HEK293 (cell line): ENCODE measurements at regions not wholly inside any gene's neighbourhood (a gene's known extent, or its start where the extent isn't known, plus 50 kb on each side); places are given as distances from the start of the nearest gene placed in this dataset.

Experiments used
- CTCF ChIA-PET: fragments of 350-600 bp; formaldehyde crosslinking; extraction: SDS; loops from one replicate; lab custom pipeline; 2021; ENCODE audit warnings: antibody characterized with exemption; lab: Yijun Ruan, JAX
- POLR2A ChIA-PET: fragments of 300-600 bp; formaldehyde crosslinking; extraction: SDS; loops from one replicate; lab custom pipeline; 2020; ENCODE audit warnings: antibody characterized with exemption, inconsistent platforms; lab: Yijun Ruan, JAX
- H3K27ac ChIP-seq: fragments of 200-500 bp; sonication (Bioruptor generic); 2 replicates; pipeline ENCODE4 v1.5.1; 2014; ENCODE audit warnings: low read depth, low read length, control low read depth, inconsistent platforms; ENCODE audit errors: extremely low read depth
- H3K36me3 ChIP-seq, 2 experiments: fragments of 200-500 bp in 1 of 2; sonication (Bioruptor generic) in 1 of 2; 1 replicate in 1 of 2; 2 replicates in 1 of 2; pipeline ENCODE4 v1.5.1; 2014 to 2017; ENCODE audit warnings: inconsistent platforms in 2 of 2, low read length in 2 of 2; ENCODE audit not compliant: control insufficient read depth in 2 of 2, insufficient read depth in 1 of 2
- H3K4me1 ChIP-seq: fragments of 200-500 bp; sonication (Bioruptor generic); 2 replicates; pipeline ENCODE4 v1.5.1; 2014; ENCODE audit warnings: mild to moderate bottlenecking, low read length, inconsistent platforms; ENCODE audit not compliant: control insufficient read depth, insufficient read depth
- H3K4me3 ChIP-seq: 2 replicates; pipeline ENCODE4 v1.5.1; 2011; ENCODE audit warnings: low read depth, mild to moderate bottlenecking, control low read depth, low read length, moderate library complexity
- H3K9me3 ChIP-seq: fragments of 200-500 bp; sonication (Bioruptor generic); 2 replicates; pipeline ENCODE4 v1.5.1; 2014; ENCODE audit warnings: low read depth, low read length, inconsistent platforms; ENCODE audit not compliant: control insufficient read depth, insufficient read depth
- EGR2 ChIP-seq: fragments of 450-650 bp; formaldehyde crosslinking; IDR thresholded peaks from 2 replicates; pipeline ENCODE4 v1.5.1; 2016; ENCODE audit warnings: low read depth, missing biosample characterization, missing genetic modification characterization
- MYNN ChIP-seq: fragments of 450-650 bp; formaldehyde crosslinking; IDR thresholded peaks from 2 replicates; pipeline ENCODE4 v1.5.1; 2016; ENCODE audit warnings: missing biosample characterization, missing genetic modification characterization, borderline replicate concordance
- PRDM1 ChIP-seq: fragments of 450-650 bp; formaldehyde crosslinking; IDR thresholded peaks from 2 replicates; pipeline ENCODE4; 2016; ENCODE audit warnings: missing biosample characterization, missing genetic modification characterization
- RBAK ChIP-seq: fragments of 450-650 bp; formaldehyde crosslinking; IDR thresholded peaks from 2 replicates; pipeline ENCODE4 v1.5.1; 2016; ENCODE audit warnings: missing biosample characterization, missing genetic modification characterization
- ZFHX2 ChIP-seq: fragments of 450-650 bp; formaldehyde crosslinking; conservative IDR thresholded peaks from 2 replicates; pipeline ENCODE4 v1.5.1; 2016; ENCODE audit warnings: missing biosample characterization, missing genetic modification characterization
- ZFP3 ChIP-seq: fragments of 450-650 bp; formaldehyde crosslinking; IDR thresholded peaks from 2 replicates; pipeline ENCODE4 v1.5.1; 2016; ENCODE audit warnings: low read depth, missing biosample characterization, missing genetic modification characterization
- ZNF112 ChIP-seq: fragments of 450-650 bp; formaldehyde crosslinking; IDR thresholded peaks from 2 replicates; pipeline ENCODE4 v1.5.0; 2017; ENCODE audit warnings: missing biosample characterization, missing genetic modification characterization
- ZNF132 ChIP-seq: fragments of 450-650 bp; formaldehyde crosslinking; IDR thresholded peaks from 2 replicates; pipeline ENCODE4 v1.5.1; 2017; ENCODE audit warnings: missing biosample characterization, missing genetic modification characterization, borderline replicate concordance
- ZNF133 ChIP-seq: fragments of 450-650 bp; formaldehyde crosslinking; IDR thresholded peaks from 2 replicates; pipeline ENCODE4 v1.5.1; 2016; ENCODE audit warnings: missing biosample characterization, missing genetic modification characterization
- ZNF175 ChIP-seq: fragments of 450-650 bp; formaldehyde crosslinking; IDR thresholded peaks from 2 replicates; pipeline ENCODE4 v1.5.1; 2016; ENCODE audit warnings: missing biosample characterization, missing genetic modification characterization
- ZNF211 ChIP-seq: fragments of 450-650 bp; formaldehyde crosslinking; IDR thresholded peaks from 2 replicates; pipeline ENCODE4 v1.5.1; 2016; ENCODE audit warnings: low read depth, missing biosample characterization, missing genetic modification characterization
- ZNF341 ChIP-seq: fragments of 450-650 bp; formaldehyde crosslinking; IDR thresholded peaks from 2 replicates; pipeline ENCODE4; 2016; ENCODE audit warnings: low read depth, missing biosample characterization, missing genetic modification characterization
- ZNF354C ChIP-seq: fragments of 450-650 bp; formaldehyde crosslinking; IDR thresholded peaks from 2 replicates; pipeline ENCODE4 v1.5.1; 2016; ENCODE audit warnings: missing biosample characterization, missing genetic modification characterization, low read depth, borderline replicate concordance
- ZNF366 ChIP-seq: fragments of 450-650 bp; formaldehyde crosslinking; conservative IDR thresholded peaks from 2 replicates; pipeline ENCODE4 v1.5.1; 2016; ENCODE audit warnings: missing biosample characterization, missing genetic modification characterization
- ZNF433 ChIP-seq: fragments of 450-650 bp; formaldehyde crosslinking; IDR thresholded peaks from 2 replicates; pipeline ENCODE4 v1.5.1; 2016; ENCODE audit warnings: missing biosample characterization, missing genetic modification characterization, low read depth
- ZNF449 ChIP-seq: fragments of 450-650 bp; formaldehyde crosslinking; IDR thresholded peaks from 2 replicates; pipeline ENCODE4 v1.5.1; 2017; ENCODE audit warnings: missing biosample characterization, mild to moderate bottlenecking, missing genetic modification characterization, moderate library complexity
- ZNF518A ChIP-seq: fragments of 450-650 bp; formaldehyde crosslinking; conservative IDR thresholded peaks from 2 replicates; pipeline ENCODE4 v1.5.1; 2016; ENCODE audit warnings: low read depth, missing biosample characterization, missing genetic modification characterization
- ZNF521 ChIP-seq: fragments of 450-650 bp; formaldehyde crosslinking; IDR thresholded peaks from 2 replicates; pipeline ENCODE4 v1.5.1; 2017; ENCODE audit warnings: missing biosample characterization, mild to moderate bottlenecking, missing genetic modification characterization
- ZNF558 ChIP-seq: fragments of 450-650 bp; formaldehyde crosslinking; IDR thresholded peaks from 2 replicates; pipeline ENCODE4 v1.5.1; 2016; ENCODE audit warnings: missing biosample characterization, missing genetic modification characterization
- ZNF561 ChIP-seq: fragments of 450-650 bp; IDR thresholded peaks from 2 replicates; pipeline ENCODE4 v1.5.1; 2018; ENCODE audit warnings: missing biosample characterization, missing genetic modification characterization, borderline replicate concordance
- ZNF600 ChIP-seq: fragments of 450-650 bp; formaldehyde crosslinking; IDR thresholded peaks from 2 replicates; pipeline ENCODE4 v1.5.1; 2016; ENCODE audit warnings: missing biosample characterization, missing genetic modification characterization
- ZNF623 ChIP-seq: fragments of 450-650 bp; formaldehyde crosslinking; IDR thresholded peaks from 2 replicates; pipeline ENCODE4 v1.5.1; 2016; ENCODE audit warnings: missing biosample characterization, missing genetic modification characterization
- ZNF629 ChIP-seq: fragments of 450-650 bp; formaldehyde crosslinking; IDR thresholded peaks from 2 replicates; pipeline ENCODE4 v1.5.1; 2017; ENCODE audit warnings: missing biosample characterization, missing genetic modification characterization
- ZNF664 ChIP-seq: fragments of 450-650 bp; formaldehyde crosslinking; IDR thresholded peaks from 2 replicates; pipeline ENCODE4 v1.5.1; 2016; ENCODE audit warnings: missing biosample characterization, missing genetic modification characterization
- ZNF707 ChIP-seq: fragments of 450-650 bp; formaldehyde crosslinking; IDR thresholded peaks from 2 replicates; pipeline ENCODE4 v1.5.1; 2016; ENCODE audit warnings: missing biosample characterization, missing genetic modification characterization
- ZNF747 ChIP-seq: fragments of 450-650 bp; formaldehyde crosslinking; IDR thresholded peaks from 2 replicates; pipeline ENCODE4 v1.5.1; 2016; ENCODE audit warnings: missing biosample characterization, missing genetic modification characterization
- ZNF843 ChIP-seq: fragments of 450-650 bp; formaldehyde crosslinking; IDR thresholded peaks from 2 replicates; pipeline ENCODE4 v1.5.1; 2016; ENCODE audit warnings: missing biosample characterization, missing genetic modification characterization
- ZSCAN30 ChIP-seq: fragments of 450-650 bp; IDR thresholded peaks from 2 replicates; pipeline ENCODE4 v1.5.1; 2018; ENCODE audit warnings: missing biosample characterization, mild to moderate bottlenecking, missing genetic modification characterization, moderate library complexity

DNA sequence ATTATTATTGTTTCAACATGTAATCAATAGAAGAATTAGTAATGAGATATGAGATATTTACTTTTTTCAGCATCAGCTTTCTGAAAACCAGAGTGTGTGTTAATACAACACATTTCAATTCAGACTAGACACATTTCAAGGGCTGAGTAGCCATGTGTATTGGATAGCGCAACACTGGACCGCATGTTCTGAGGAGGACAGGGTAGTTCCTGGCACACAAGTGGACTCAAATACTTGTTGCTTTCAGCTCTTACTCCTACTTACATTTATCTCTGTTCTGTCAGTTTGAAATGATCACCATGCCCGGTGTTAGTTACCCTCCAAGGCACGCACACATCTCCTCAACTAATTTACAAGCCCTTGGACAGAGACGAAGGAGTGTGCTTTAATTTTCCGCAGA lies 126.6 kb downstream of the SLC24A2 start:
- Histone ChIP-seq H3K9me3 (no peaks in the 10 kb centered on the region), H3K27ac (no peak overlapping the region), H3K36me3 (no peaks in the 10 kb centered on the region), H3K4me1 (no peaks in the 10 kb centered on the region), H3K4me3 (no peak overlapping the region)
- TF ChIP-seq MYNN (no peak), ZNF521 (tag by site-specific recombination) (no peak), ZNF112 (tag by site-specific recombination) (no peak), ZNF623 (tag by site-specific recombination) (no peak), EGR2 (tag by site-specific recombination) (no peak), ZNF341 (tag by site-specific recombination) (no peak), ZNF133 (tag by site-specific recombination) (no peak), ZNF664 (tag by site-specific recombination) (no peak), ZNF211 (tag by site-specific recombination) (no peak), ZSCAN30 (tag by site-specific recombination) (no peak), ZNF175 (no peak), ZNF600 (tag by site-specific recombination) (no peak)
- CTCF ChIA-PET = no interaction called here
- POLR2A ChIA-PET = no interaction called here

GRCh38 chr9:19660019-19660418 lies 128.8 kb downstream of the SLC24A2 start:
- ChIA-PET CTCF (interaction anchor here (0.9 to 1.0 kb wide), 2 partner anchors 189 to 196 kb away, joined by 3 read pairs; no protein-coding TSS in a partner anchor), POLR2A (no interaction called here)
- no peaks in the 10 kb centered on the region for H3K9me3 ChIP-seq
- no peak for TF ChIP-seq ZNF558 (tag by site-specific recombination)
- TF ChIP-seq ZNF561 = no peak
- no peak for TF ChIP-seq ZNF707 (tag by site-specific recombination)
- H3K27ac ChIP-seq = no peak overlapping the region
- H3K36me3 ChIP-seq = no peaks in the 10 kb centered on the region
- no peak overlapping the region for H3K4me3 ChIP-seq
- H3K4me1 ChIP-seq = no peaks in the 10 kb centered on the region

DNA sequence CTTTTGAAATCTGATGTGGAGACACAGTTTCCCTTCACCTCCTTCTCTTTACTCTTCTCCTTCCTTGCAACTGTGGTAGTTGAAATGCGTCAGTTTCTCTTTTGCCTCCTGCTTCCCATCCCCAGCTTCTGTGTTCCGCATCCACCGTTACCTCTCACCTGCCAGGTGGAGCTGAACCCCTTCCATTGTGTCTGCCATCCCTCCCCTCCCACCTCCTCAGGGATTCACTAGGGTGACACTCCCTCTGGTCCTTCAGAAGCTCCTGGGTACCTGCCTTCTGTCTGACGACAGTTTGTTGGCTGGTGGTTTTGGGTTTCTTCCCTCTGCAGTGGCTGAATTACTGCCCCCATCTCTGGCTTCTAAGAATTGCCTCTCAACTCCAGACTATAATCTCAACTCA lies 132.1 kb downstream of the SLC24A2 start:
- Histone ChIP-seq H3K4me1 (no peaks in the 10 kb centered on the region), H3K4me3 (no peak overlapping the region), H3K9me3 (no peaks in the 10 kb centered on the region), H3K36me3 (no peaks in the 10 kb centered on the region), H3K27ac (no peak overlapping the region)
- CTCF ChIA-PET = no interaction called here
- POLR2A ChIA-PET = no interaction called here
- no peak for TF ChIP-seq ZNF433 (tag by site-specific recombination)
- TF ChIP-seq ZNF366 (tag by site-specific recombination) = no peak
- no peak for TF ChIP-seq ZNF132
- no peak for TF ChIP-seq ZNF449 (tag by site-specific recombination)
- no peak for TF ChIP-seq MYNN
- no peak for TF ChIP-seq ZFP3 (tag by site-specific recombination)
- TF ChIP-seq ZNF518A (tag by site-specific recombination) = no peak
- TF ChIP-seq ZFHX2 (tag by site-specific recombination) = no peak
- no peak for TF ChIP-seq ZNF843 (tag by site-specific recombination)
- TF ChIP-seq ZNF354C (tag by site-specific recombination) = no peak
- no peak for TF ChIP-seq ZNF747 (tag by site-specific recombination)
- TF ChIP-seq RBAK (tag by site-specific recombination) = no peak
- TF ChIP-seq ZNF629 (tag by site-specific recombination) = no peak
- no peak for TF ChIP-seq PRDM1 (tag by site-specific recombination)
